Liver (tissue), 7 donors: ENCODE measurements at regions not wholly inside any gene's neighbourhood (a gene's known extent, or its start where the extent isn't known, plus 50 kb on each side); places are given as distances from the start of the nearest gene placed in this dataset.

Source experiments
- DNase-seq: peaks from one replicate; pipeline ENCODE4 v3.0.0-alpha.2; 2017; ENCODE audit warnings: low spot score
- H3K27ac ChIP-seq, 2 donors: one replicate each; pipeline ENCODE4 v1.7.0; 2013; ENCODE audit warnings: inconsistent platforms in 2 of 2, low read length in 2 of 2, control low read depth in 1 of 2, low read depth in 1 of 2, mild to moderate bottlenecking in 1 of 2
- H3K27me3 ChIP-seq, 4 donors: one replicate each; pipeline versions ENCODE4 v1.6.1 to v1.7.0; 2013; ENCODE audit warnings: low read length in 3 of 4, inconsistent platforms in 1 of 4, mild to moderate bottlenecking in 1 of 4, moderate library complexity in 1 of 4; ENCODE audit not compliant: control insufficient read depth in 4 of 4, insufficient read depth in 4 of 4
- H3K36me3 ChIP-seq, 4 donors: one replicate each; pipeline versions ENCODE4 v1.6.1 to v1.7.0; 2013; ENCODE audit warnings: low read length in 3 of 4, mild to moderate bottlenecking in 3 of 4, low read depth in 1 of 4, moderate library complexity in 1 of 4; ENCODE audit not compliant: control insufficient read depth in 4 of 4, insufficient read depth in 3 of 4
- H3K4me1 ChIP-seq, 4 donors: one replicate each; pipeline versions ENCODE4 v1.6.1 to v1.7.0; 2013; ENCODE audit warnings: low read length in 3 of 4, mild to moderate bottlenecking in 3 of 4, moderate library complexity in 1 of 4; ENCODE audit not compliant: control insufficient read depth in 4 of 4, insufficient read depth in 4 of 4
- H3K4me3 ChIP-seq, 3 donors: one replicate each; pipeline versions ENCODE4 v1.6.1 to v1.7.0; 2013; ENCODE audit warnings: low read length in 3 of 3, control low read depth in 1 of 3, low read depth in 1 of 3, mild to moderate bottlenecking in 1 of 3
- H3K9ac ChIP-seq, 2 donors: one replicate each; pipeline ENCODE4 v1.7.0; 2013; ENCODE audit warnings: low read length in 2 of 2, mild to moderate bottlenecking in 2 of 2, moderate library complexity in 2 of 2, control low read depth in 1 of 2, low read depth in 1 of 2
- H3K9me3 ChIP-seq, 4 donors: one replicate each; pipeline versions ENCODE4 v1.6.1 to v1.7.0; 2013; ENCODE audit warnings: low read length in 3 of 4; ENCODE audit not compliant: control insufficient read depth in 4 of 4
- FOXA1 ChIP-seq: IDR thresholded peaks from 2 replicates; pipeline ENCODE4 v1.6.1; 2016; ENCODE audit warnings: antibody characterized with exemption
- FOXA2 ChIP-seq: IDR thresholded peaks from 2 replicates; pipeline ENCODE4 v1.6.1; 2016; ENCODE audit warnings: antibody characterized with exemption
- HNF4A ChIP-seq, 2 donors: conservative IDR thresholded peaks; 2 replicates each; pipeline ENCODE4 v1.6.1; 2016; ENCODE audit warnings: antibody characterized with exemption in 2 of 2, mild to moderate bottlenecking in 2 of 2
- HNF4G ChIP-seq: IDR thresholded peaks from 2 replicates; pipeline ENCODE4 v1.6.1; 2016; ENCODE audit warnings: antibody characterized with exemption
- JUND ChIP-seq, 2 donors: IDR thresholded peaks; 2 replicates each; pipeline ENCODE4 v1.6.1; 2016; ENCODE audit warnings: antibody characterized with exemption in 2 of 2
- NR2F2 ChIP-seq: IDR thresholded peaks from 2 replicates; pipeline ENCODE4 v1.6.1; 2016; ENCODE audit warnings: antibody characterized with exemption
- RAD21 ChIP-seq, 2 donors: IDR thresholded peaks; 2 replicates each; pipeline ENCODE4 v1.6.1; 2016; ENCODE audit warnings: antibody characterized with exemption in 2 of 2, mild to moderate bottlenecking in 2 of 2
- RXRA ChIP-seq, 2 donors: IDR thresholded peaks; 2 replicates each; pipeline ENCODE4 v1.6.1; 2017 to 2018; ENCODE audit warnings: antibody characterized with exemption in 2 of 2, mild to moderate bottlenecking in 1 of 2
- SP1 ChIP-seq: IDR thresholded peaks from 2 replicates; pipeline ENCODE4 v1.6.1; 2018; ENCODE audit warnings: antibody characterized with exemption, mild to moderate bottlenecking
- YY1 ChIP-seq: IDR thresholded peaks from 2 replicates; pipeline ENCODE4 v1.6.1; 2016; ENCODE audit warnings: antibody characterized with exemption, mild to moderate bottlenecking
- WGBS: extraction: QIAGEN DNeasy Blood & Tissue Kit; methylation state at CpG from one replicate; pipeline ENCODE4 v1.1.7; 2013; 5-methylcytosine and 5-hydroxymethylcytosine counted together
- TF ChIP-seq, protein P1 (sequence below): IDR thresholded peaks from 2 replicates; pipeline ENCODE4 v1.6.1; 2016; ENCODE audit warnings: antibody characterized with exemption
- TF ChIP-seq, protein P2 (sequence below): IDR thresholded peaks from 2 replicates; pipeline ENCODE4 v1.6.1; 2016; ENCODE audit warnings: antibody characterized with exemption
- TF ChIP-seq, protein P3 (sequence below): IDR thresholded peaks from 2 replicates; pipeline ENCODE4 v1.6.1; 2016; ENCODE audit warnings: antibody characterized with exemption, mild to moderate bottlenecking
- donor health status: healthy.
- donor health status: healthy.
- donor health status: healthy.
- donor health status: healthy.

DNA sequence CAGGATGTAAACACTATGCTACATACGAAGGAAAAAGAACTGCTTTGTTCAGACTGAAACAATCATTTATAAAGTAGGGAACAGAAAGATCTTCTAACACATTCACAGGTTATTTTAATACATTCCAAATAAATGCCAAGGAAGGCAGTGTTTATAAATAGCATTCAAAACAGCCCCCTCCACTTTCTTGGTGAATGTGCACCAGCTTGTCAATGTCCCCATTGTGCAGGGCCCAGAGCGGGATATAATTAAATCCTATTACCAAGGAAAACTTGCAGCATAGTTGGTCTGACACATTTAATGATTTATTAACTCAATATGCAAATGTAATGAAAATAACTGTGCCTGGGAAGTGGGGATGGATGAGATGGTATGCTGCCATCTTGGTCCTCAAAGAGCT is 135.9 kb upstream of the RAD23B start:
- no peaks in the 10 kb centered on the region for H3K36me3 ChIP-seq
- peaks cover 0 to 11% (median 5%) of the 10 kb centered on the region in 4 donors for H3K4me1 ChIP-seq
- H3K9me3 ChIP-seq, result no peaks in the 10 kb centered on the region
- TF ChIP-seq FOXA2 (no peak), SP1 (no peak)
- H3K9ac ChIP-seq, result no peak overlapping the region
- H3K4me3 ChIP-seq, result no peak overlapping the region
- no peaks in the 10 kb centered on the region for H3K27me3 ChIP-seq
- WGBS, result 87% methylated on average over 2 of the region's 2 CpGs
- no peak overlapping the region for H3K27ac ChIP-seq
- DNase-seq, result no peak

DNA sequence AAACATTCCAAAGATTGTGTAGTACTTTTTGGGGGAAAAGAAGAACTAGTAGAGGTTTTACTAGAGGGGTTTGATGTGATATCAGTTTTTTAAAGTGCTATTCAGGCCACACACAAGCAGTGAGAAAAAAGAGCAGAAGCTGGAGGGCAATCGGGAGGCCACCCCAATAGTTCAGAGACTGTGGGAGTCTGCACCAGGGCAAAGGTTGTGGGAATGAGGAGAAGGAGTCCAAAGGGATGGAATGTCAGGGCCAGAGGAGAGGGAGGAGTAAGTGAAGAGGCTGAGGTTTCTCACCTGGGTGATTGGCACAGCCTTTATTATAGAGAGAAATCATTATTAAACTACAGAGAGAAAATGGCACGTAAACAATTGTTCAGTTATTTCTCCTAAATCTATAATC is 134.9 kb upstream of the RAD23B start:
- Histone ChIP-seq H3K9ac (no peak overlapping the region), H3K4me3 (no peak overlapping the region), H3K36me3 (no peaks in the 10 kb centered on the region), H3K27me3 (no peaks in the 10 kb centered on the region), H3K27ac (no peak overlapping the region), H3K4me1 (peaks cover 0 to 5% (median 2%) of the 10 kb centered on the region in 4 donors), H3K9me3 (no peaks in the 10 kb centered on the region)
- WGBS, result 90% methylated on average over 2 of the region's 2 CpGs
- no peak for TF ChIP-seq RXRA (IDR thresholded peaks at IDR 0.05)
- TF ChIP-seq RAD21 (IDR thresholded peaks at IDR 0.05), result no peak
- no peak for TF ChIP-seq FOXA1
- TF ChIP-seq SP1, result no peak
- TF ChIP-seq HNF4G, result no peak
- DNase-seq, result no peak

DNA sequence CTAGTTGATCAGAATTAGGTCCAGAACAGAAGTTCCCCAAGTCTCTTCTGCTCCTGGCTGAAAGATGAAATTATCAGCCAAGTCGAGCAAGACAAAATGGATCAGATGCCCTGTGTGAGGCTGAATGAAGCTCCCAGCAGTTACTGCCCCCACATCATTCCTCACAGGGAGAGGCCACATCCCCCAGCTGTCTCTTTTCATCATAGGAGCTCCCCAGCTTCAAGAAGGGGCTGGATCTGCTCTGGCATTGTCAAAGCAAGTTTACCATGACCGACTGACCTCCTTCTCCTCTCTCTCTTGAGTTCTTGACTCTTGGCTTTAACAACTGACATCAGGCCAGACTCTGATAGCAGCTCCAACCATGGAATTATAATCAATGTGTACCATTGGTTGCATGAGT is 133.3 kb upstream of the RAD23B start:
- Histone ChIP-seq H3K9ac (no peak overlapping the region), H3K27me3 (no peaks in the 10 kb centered on the region), H3K4me3 (no peak overlapping the region), H3K36me3 (no peaks in the 10 kb centered on the region), H3K9me3 (no peaks in the 10 kb centered on the region), H3K27ac (no peak overlapping the region), H3K4me1 (no peaks in the 10 kb centered on the region)
- no peak for DNase-seq
- WGBS, result 74% methylated on average over 2 of the region's 2 CpGs
- TF ChIP-seq RAD21 (IDR thresholded peaks at IDR 0.05) (no peak), YY1 (no peak), RXRA (IDR thresholded peaks at IDR 0.05) (no peak), JUND (IDR thresholded peaks at IDR 0.05) (no peak), FOXA1 (no peak), FOXA2 (no peak), HNF4A (conservative IDR thresholded peaks at IDR 0.05) (no peak), NR2F2 (no peak), HNF4G (no peak)
- TF ChIP-seq, protein P1, sequence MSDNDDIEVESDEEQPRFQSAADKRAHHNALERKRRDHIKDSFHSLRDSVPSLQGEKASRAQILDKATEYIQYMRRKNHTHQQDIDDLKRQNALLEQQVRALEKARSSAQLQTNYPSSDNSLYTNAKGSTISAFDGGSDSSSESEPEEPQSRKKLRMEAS, result no peak
- TF ChIP-seq, protein P2, sequence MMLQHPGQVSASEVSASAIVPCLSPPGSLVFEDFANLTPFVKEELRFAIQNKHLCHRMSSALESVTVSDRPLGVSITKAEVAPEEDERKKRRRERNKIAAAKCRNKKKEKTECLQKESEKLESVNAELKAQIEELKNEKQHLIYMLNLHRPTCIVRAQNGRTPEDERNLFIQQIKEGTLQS, result no peak
- TF ChIP-seq, protein P3, sequence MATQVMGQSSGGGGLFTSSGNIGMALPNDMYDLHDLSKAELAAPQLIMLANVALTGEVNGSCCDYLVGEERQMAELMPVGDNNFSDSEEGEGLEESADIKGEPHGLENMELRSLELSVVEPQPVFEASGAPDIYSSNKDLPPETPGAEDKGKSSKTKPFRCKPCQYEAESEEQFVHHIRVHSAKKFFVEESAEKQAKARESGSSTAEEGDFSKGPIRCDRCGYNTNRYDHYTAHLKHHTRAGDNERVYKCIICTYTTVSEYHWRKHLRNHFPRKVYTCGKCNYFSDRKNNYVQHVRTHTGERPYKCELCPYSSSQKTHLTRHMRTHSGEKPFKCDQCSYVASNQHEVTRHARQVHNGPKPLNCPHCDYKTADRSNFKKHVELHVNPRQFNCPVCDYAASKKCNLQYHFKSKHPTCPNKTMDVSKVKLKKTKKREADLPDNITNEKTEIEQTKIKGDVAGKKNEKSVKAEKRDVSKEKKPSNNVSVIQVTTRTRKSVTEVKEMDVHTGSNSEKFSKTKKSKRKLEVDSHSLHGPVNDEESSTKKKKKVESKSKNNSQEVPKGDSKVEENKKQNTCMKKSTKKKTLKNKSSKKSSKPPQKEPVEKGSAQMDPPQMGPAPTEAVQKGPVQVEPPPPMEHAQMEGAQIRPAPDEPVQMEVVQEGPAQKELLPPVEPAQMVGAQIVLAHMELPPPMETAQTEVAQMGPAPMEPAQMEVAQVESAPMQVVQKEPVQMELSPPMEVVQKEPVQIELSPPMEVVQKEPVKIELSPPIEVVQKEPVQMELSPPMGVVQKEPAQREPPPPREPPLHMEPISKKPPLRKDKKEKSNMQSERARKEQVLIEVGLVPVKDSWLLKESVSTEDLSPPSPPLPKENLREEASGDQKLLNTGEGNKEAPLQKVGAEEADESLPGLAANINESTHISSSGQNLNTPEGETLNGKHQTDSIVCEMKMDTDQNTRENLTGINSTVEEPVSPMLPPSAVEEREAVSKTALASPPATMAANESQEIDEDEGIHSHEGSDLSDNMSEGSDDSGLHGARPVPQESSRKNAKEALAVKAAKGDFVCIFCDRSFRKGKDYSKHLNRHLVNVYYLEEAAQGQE, result no peak
